Smooth muscle cell (in vitro differentiated cells): ENCODE measurements at regions not wholly inside any gene's neighbourhood (a gene's known extent, or its start where the extent isn't known, plus 50 kb on each side); places are given as distances from the start of the nearest gene placed in this dataset.

Source experiments
- DNase-seq: peaks from one replicate; lab custom pipeline; 2025; ENCODE audit not compliant: unreplicated experiment; lab: John Stamatoyannopoulos, UW
- H2AFZ ChIP-seq: fragments of 200-600 bp; sonication (generic); 2 replicates; pipeline ENCODE4 v1.6.0; 2016; ENCODE audit warnings: antibody characterized with exemption, low read depth, mild to moderate bottlenecking
- H3F3A ChIP-seq: fragments of 200-600 bp; sonication (generic); 2 replicates; pipeline ENCODE4 v1.6.0; 2017; ENCODE audit warnings: antibody characterized with exemption, low read depth
- H3K27ac ChIP-seq: fragments of 200-600 bp; sonication (generic); 2 replicates; pipeline ENCODE4 v1.5.1; 2016; ENCODE audit warnings: low read depth, mild to moderate bottlenecking
- H3K27me3 ChIP-seq: fragments of 200-600 bp; sonication (generic); 2 replicates; pipeline ENCODE4 v1.6.1; 2016; ENCODE audit warnings: low read depth, mild to moderate bottlenecking
- H3K36me3 ChIP-seq: fragments of 200-600 bp; sonication (generic); 2 replicates; pipeline ENCODE4 v1.5.1; 2016; ENCODE audit warnings: low read depth
- H3K4me1 ChIP-seq: fragments of 200-600 bp; sonication (generic); 2 replicates; pipeline ENCODE4 v1.5.1; 2016; ENCODE audit warnings: low read depth
- H3K4me2 ChIP-seq: fragments of 200-600 bp; sonication (generic); 2 replicates; pipeline ENCODE4 v1.6.0; 2016; ENCODE audit warnings: mild to moderate bottlenecking
- H3K4me3 ChIP-seq: fragments of 200-600 bp; sonication (generic); 2 replicates; pipeline ENCODE4 v1.5.1; 2016; ENCODE audit warnings: mild to moderate bottlenecking
- H3K79me2 ChIP-seq: fragments of 200-600 bp; sonication (generic); 2 replicates; pipeline ENCODE4 v1.6.0; 2016; ENCODE audit warnings: low read depth, mild to moderate bottlenecking
- H3K9ac ChIP-seq: fragments of 200-600 bp; sonication (generic); 2 replicates; pipeline ENCODE4 v1.6.0; 2016; ENCODE audit warnings: low read depth
- H3K9me3 ChIP-seq: fragments of 200-600 bp; sonication (generic); replicated peaks from 2 replicates; pipeline ENCODE4 v1.5.1; 2016; ENCODE audit warnings: low read depth
- H4K20me1 ChIP-seq: fragments of 200-600 bp; sonication (generic); 2 replicates; pipeline ENCODE4 v1.6.0; 2016; ENCODE audit warnings: low read depth
- CTCF ChIP-seq: fragments of 200-600 bp; sonication (generic); IDR thresholded peaks from 2 replicates; pipeline ENCODE4 v1.5.1; 2017; ENCODE audit warnings: borderline replicate concordance, mild to moderate bottlenecking, antibody characterized with exemption; ENCODE audit not compliant: insufficient read depth, poor library complexity, severe bottlenecking
- WGBS: methylation state at CpG from one replicate; pipeline ENCODE4 v1.1.7; 2016; ENCODE audit warnings: low lambda C conversion rate; 5-methylcytosine and 5-hydroxymethylcytosine counted together

- Histone ChIP-seq H3K79me2 (no peaks in the 10 kb centered on the region), H2AFZ (no peak overlapping the region), H3K27ac (no peak overlapping the region), H3K9me3 (no peaks in the 10 kb centered on the region), H3K4me3 (no peak overlapping the region), H3K4me2 (no peak overlapping the region), H3K4me1 (no peaks in the 10 kb centered on the region), H3F3A (no peaks in the 10 kb centered on the region), H3K9ac (no peak overlapping the region), H4K20me1 (no peaks in the 10 kb centered on the region), H3K27me3 (no peaks in the 10 kb centered on the region), H3K36me3 (no peaks in the 10 kb centered on the region)
- no peak for DNase-seq
- WGBS: 88% methylated on average over 17 of the region's 17 CpGs
- TF ChIP-seq CTCF: no peak
Measured at GRCh38 chr3:182596676-182597410, 196.5 kb upstream of the ATP11B start.

GRCh38 chr3:182597621-182598041 is 195.7 kb upstream of the ATP11B start:
- Histone ChIP-seq H3K9ac (no peak overlapping the region), H3K27me3 (no peaks in the 10 kb centered on the region), H3K36me3 (no peaks in the 10 kb centered on the region), H3K79me2 (no peaks in the 10 kb centered on the region), H3K27ac (no peak overlapping the region), H3K9me3 (no peaks in the 10 kb centered on the region), H3K4me3 (no peak overlapping the region), H4K20me1 (no peaks in the 10 kb centered on the region), H2AFZ (no peak overlapping the region), H3K4me1 (no peaks in the 10 kb centered on the region), H3F3A (no peaks in the 10 kb centered on the region), H3K4me2 (no peak overlapping the region)
- WGBS: 41% methylated on average over 3 of the region's 3 CpGs
- no peak for TF ChIP-seq CTCF
- no peak for DNase-seq

- no peaks in the 10 kb centered on the region for H3K36me3 ChIP-seq
- no peaks in the 10 kb centered on the region for H3K27me3 ChIP-seq
- no peak overlapping the region for H3K4me2 ChIP-seq
- no peaks in the 10 kb centered on the region for H3K79me2 ChIP-seq
- no peaks in the 10 kb centered on the region for H3K4me1 ChIP-seq
- no peak overlapping the region for H3K9ac ChIP-seq
- no peak for DNase-seq
- no peaks in the 10 kb centered on the region for H3K9me3 ChIP-seq
- H2AFZ ChIP-seq: no peak overlapping the region
- H3K4me3 ChIP-seq: no peak overlapping the region
- H3F3A ChIP-seq: no peaks in the 10 kb centered on the region
- H3K27ac ChIP-seq: no peak overlapping the region
- no peak for TF ChIP-seq CTCF
- no peaks in the 10 kb centered on the region for H4K20me1 ChIP-seq
- WGBS: 73% methylated on average over 2 of the region's 2 CpGs
Measured at GRCh38 chr3:182601597-182601996, 191.7 kb upstream of the ATP11B start.

- Histone ChIP-seq H3K4me1 (peaks cover under 1% of the 10 kb centered on the region), H3K36me3 (no peaks in the 10 kb centered on the region), H3K4me3 (no peak overlapping the region), H3K9me3 (no peaks in the 10 kb centered on the region), H3K79me2 (no peaks in the 10 kb centered on the region), H3K9ac (no peak overlapping the region), H2AFZ (no peak overlapping the region), H4K20me1 (no peaks in the 10 kb centered on the region), H3K27me3 (no peaks in the 10 kb centered on the region), H3F3A (no peaks in the 10 kb centered on the region), H3K27ac (no peak overlapping the region), H3K4me2 (no peak overlapping the region)
- no peak for DNase-seq
- TF ChIP-seq CTCF: no peak
Measured at GRCh38 chr3:182603501-182603900, 189.8 kb upstream of the ATP11B start.
